Stimulated activated CD8-positive, alpha-beta memory T cell treated with anti-CD3 and anti-CD28 coated beads, Interleukin-12 subunit alpha, Interleukin-12 subunit beta, amount 100 ng/mL, for 4 hours (primary cell): ENCODE measurements at regions not wholly inside any gene's neighbourhood (a gene's known extent, or its start where the extent isn't known, plus 50 kb on each side); places are given as distances from the start of the nearest gene placed in this dataset.
"Not testable (repeated sequence)": the region's sequence is repeated elsewhere in the genome, so short reads cannot be mapped to it uniquely, and the experiment has no call there.

ENCODE experiments used
- DNase-seq: peaks from one replicate; pipeline ENCODE4 v3.0.0-alpha.2; 2020; ENCODE audit warnings: low read depth

GRCh38 chr3:8356066-8356465 lies 145.6 kb upstream of the LMCD1 start:
- not testable (repeated sequence) for DNase-seq

DNA sequence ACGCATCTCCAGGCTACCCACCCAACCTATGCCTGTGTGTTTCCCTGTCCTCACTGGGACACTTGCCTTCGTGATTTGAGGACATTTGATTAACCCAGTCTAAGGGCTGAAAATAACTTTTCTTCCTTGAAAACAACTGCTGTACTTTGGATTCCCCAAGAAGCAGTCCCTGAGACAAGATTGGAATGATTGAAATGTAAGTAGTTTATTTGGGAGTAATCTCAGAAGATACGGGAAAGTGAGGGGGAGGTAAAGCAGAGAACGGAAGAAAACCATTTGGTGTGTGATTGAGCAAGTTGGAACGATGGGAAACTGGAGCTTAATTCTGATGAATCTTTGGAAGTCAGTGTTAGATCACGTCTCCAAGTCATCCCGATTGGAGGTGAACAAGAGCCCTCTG lies 143.8 kb upstream of the LMCD1 start:
- DNase-seq, result no peak

GRCh38 chr3:8359133-8359532 lies 142.5 kb upstream of the LMCD1 start:
- DNase-seq, result no peak

- DNase-seq, result no peak
These were observed 138.4 kb upstream of the LMCD1 start for GRCh38 chr3:8363200-8363599.

DNA sequence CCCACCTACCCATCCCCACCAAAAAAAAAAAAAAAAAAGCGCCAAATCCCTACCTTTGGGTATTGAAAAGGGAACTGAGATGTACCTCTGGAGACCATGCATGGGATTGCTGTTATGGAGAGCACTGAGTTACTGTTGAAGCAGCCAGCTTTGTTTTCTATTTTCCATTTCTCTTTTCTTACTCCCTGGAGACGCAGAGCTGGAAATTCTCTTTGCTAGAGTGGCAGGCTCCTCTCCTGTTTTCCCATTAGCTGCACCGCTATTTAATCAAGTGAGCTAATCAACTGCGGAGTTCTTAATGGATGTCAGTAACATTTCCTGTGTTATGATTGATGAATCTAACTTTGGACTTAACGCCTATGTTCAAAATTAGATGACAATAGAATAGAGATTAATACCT lies 136.1 kb upstream of the LMCD1 start:
- DNase-seq, result no peak

- DNase-seq, result no peak
These were observed 135.3 kb upstream of the LMCD1 start for GRCh38 chr3:8366219-8366810.

GRCh38 chr3:8368598-8368997 lies 133.0 kb upstream of the LMCD1 start:
- no peak for DNase-seq

GRCh38 chr3:8369638-8370037 lies 132.0 kb upstream of the LMCD1 start:
- no peak for DNase-seq

DNA sequence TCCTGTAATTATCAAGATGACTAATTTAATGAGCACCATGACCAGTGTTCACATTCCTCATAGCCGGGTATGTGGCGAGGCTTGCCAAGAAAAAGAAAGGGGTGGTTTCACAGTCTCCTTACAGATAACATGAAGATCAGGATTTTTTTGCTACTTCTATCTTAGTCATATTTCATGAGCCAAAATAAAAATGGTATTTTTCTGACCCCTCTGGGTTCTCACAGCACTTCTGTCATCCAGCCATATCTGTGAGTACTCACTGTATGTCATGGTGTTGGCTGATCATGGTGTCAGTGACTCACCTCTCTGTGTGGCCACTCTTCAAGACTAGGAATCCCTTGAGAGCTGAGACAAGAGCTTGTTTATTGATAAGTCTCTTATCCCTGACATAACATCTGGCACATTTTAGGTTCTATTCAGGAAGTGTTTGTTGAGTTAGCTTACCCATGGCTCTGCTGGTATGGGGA lies 130.5 kb upstream of the LMCD1 start:
- no peak for DNase-seq

GRCh38 chr3:8371960-8372463 lies 129.6 kb upstream of the LMCD1 start:
- DNase-seq, result no peak

GRCh38 chr3:8380904-8381704 lies 120.5 kb upstream of the LMCD1 start:
- no peak for DNase-seq

GRCh38 chr3:8385848-8386620 lies 115.6 kb upstream of the LMCD1 start:
- no peak for DNase-seq

DNA sequence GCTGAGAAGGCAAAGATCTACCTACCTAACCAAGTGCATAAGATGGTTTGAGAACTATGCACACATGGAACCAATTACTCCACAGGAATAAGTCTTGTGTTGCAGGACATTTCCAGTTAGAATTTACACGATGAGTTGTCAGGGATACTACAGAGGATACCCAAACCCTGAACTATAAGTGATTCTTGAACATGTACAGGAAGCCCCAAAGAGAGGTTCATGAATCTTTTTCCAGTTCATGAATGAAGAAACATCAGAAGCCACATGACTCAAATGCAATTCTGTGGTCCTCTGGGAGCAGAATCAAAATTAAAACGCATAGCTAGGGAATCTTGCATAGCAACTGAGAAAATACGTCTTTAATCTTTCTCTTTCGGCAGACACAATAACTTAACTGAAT lies 114.1 kb upstream of the LMCD1 start:
- DNase-seq, result no peak

GRCh38 chr3:8399686-8400085 lies 101.9 kb upstream of the LMCD1 start:
- no peak for DNase-seq

- no peak for DNase-seq
These were observed 100.7 kb upstream of the LMCD1 start for GRCh38 chr3:8400911-8401310.

DNA sequence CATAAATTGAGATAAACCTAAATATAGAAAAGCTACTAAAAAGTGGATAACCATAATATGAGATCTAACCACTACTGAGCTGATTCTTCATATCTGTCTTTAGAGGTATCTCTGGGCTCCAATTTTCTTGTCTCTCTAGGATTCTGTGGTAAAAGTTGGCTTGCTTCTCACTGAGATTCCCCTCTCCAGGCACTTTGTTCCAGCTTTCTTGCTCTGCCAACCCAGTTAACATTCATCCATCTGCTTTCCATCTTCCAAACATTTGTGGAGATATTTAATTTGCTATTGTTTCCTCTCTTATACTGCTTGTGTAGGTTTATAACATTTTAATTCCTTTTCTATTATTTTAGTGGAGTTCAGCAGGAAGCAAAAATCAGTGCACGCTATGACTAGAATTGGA lies 97.6 kb upstream of the LMCD1 start:
- no peak for DNase-seq

DNA sequence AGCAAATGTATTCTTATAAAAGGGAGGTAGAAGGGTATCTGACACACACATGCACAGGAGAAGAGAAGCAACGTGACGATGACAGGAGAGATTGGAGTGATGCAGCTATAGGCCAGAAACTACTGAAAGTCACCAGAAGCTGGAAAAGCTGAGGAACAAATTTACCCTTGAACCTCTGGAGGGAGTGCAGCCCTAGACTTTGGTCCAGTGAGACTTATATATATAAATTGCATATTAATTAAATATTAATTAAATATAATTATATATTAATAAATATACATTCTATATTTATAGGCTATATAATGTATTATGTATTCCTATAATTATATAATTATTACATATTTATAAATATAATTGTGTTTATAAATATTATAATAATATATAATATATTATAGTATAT lies 96.5 kb upstream of the LMCD1 start:
- no peak for DNase-seq

DNA sequence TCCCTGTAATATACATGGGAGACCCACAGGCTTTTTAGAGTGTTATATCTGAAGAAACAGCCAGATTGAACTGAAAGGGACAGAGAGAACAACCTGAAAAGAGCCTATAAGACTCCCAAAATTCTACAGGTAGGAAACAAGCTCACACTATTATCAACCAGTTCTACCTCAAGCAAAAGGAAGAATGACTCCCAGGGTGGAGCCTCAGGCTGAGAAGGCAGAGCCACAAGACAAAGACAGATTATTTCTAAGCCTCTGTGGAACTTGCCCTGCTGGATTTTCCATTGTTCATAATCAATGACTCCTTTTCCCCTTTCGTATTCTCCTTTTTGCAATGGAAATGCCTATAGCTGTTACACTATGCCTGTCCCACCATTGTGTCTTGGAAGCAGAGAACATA lies 95.1 kb upstream of the LMCD1 start:
- DNase-seq, result no peak

GRCh38 chr3:8413337-8413926 lies 88.2 kb upstream of the LMCD1 start:
- no peak for DNase-seq

- no peak for DNase-seq
These were observed 84.7 kb upstream of the LMCD1 start for GRCh38 chr3:8416965-8417364.

DNA sequence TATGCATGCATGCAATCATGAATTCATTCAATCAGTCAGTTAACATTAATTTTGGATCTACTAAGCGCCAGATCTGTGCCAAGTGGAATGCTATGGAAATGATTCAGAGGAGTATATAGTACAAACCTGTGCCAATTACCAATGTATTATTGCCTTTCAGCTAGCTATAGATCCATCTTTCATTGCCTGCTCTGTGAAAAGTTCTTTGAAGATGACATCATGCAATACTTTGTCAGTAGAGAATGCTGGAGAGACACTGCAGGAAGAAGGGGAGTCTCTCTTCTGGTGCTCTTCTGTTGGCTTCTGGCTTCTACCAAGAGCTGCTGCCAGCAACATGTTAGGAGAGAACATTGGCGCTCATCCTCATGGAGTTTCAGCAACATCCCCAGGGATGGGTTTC lies 81.0 kb upstream of the LMCD1 start:
- no peak for DNase-seq

GRCh38 chr3:8421267-8421666 lies 80.4 kb upstream of the LMCD1 start:
- DNase-seq, result no peak

DNA sequence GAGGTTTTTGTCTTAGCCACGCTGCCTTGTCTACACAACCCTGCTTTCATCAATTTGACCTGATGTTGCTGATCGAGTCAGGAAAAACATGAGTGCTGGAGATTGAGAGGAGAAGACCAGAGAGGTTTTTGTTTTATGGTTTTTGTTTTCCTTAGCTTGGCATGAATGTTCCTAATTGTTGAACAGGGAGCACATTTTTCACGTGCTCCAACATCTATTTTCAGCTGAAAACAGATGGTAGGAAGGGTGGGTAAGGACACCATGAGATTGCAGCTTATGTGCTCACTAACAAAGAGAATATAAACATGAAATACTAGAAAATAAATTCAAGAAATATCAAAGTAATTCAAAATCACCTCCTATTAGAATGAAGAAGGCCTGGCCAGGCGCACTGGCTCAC lies 79.9 kb upstream of the LMCD1 start:
- no peak for DNase-seq
